ENCODE measurements at regions not wholly inside any gene's neighbourhood (a gene's known extent, or its start where the extent isn't known, plus 50 kb on each side); places are given as distances from the start of the nearest gene placed in this dataset.

GRCh38 chr5:133681896-133682295 is 69.6 kb upstream of the FSTL4 start:
- no peaks in the 10 kb centered on the region for H3K4me1 ChIP-seq
- TF ChIP-seq POLR2A (IDR thresholded peaks at IDR 0.05) (no peak), EP300 (IDR thresholded peaks at IDR 0.05) (no peak), CTCF (IDR thresholded peaks at IDR 0.05) (no peak)
- H3K36me3 ChIP-seq: no peaks in the 10 kb centered on the region
- H3K4me3 ChIP-seq: no peak overlapping the region
- H3K27me3 ChIP-seq: no peaks in the 10 kb centered on the region
- 73 to 81% methylated on average over 2 of the region's 2 CpGs for WGBS, 2 donors
- no peaks in the 10 kb centered on the region for H3K9me3 ChIP-seq
- H3K27ac ChIP-seq: no peak overlapping the region
- DNase-seq (ENCODE audit: low spot score in 2 of 2): no peak

- Histone ChIP-seq H3K4me3 (no peak overlapping the region), H3K27me3 (no peaks in the 10 kb centered on the region), H3K9me3 (no peaks in the 10 kb centered on the region), H3K4me1 (no peaks in the 10 kb centered on the region), H3K27ac (no peak overlapping the region), H3K36me3 (no peaks in the 10 kb centered on the region)
- TF ChIP-seq EP300 (IDR thresholded peaks at IDR 0.05) (no peak), POLR2A (IDR thresholded peaks at IDR 0.05) (no peak), CTCF (IDR thresholded peaks at IDR 0.05) (no peak)
- no peak for DNase-seq (ENCODE audit: low spot score in 2 of 2)
- 63 to 72% methylated on average over 10 to 12 of the region's 12 CpGs for WGBS, 2 donors
Observed at GRCh38 chr5:133680830-133681565, 68.7 kb upstream of the FSTL4 start.

GRCh38 chr5:133679534-133679933 is 67.2 kb upstream of the FSTL4 start:
- WGBS, 2 donors: 80% methylated on average over 1 of the region's 1 CpG; no CpG with 5 or more reads in 1 of the 2 donors

GRCh38 chr5:133675376-133676154 is 63.2 kb upstream of the FSTL4 start:
- no peaks in the 10 kb centered on the region for H3K36me3 ChIP-seq
- TF ChIP-seq EP300 (IDR thresholded peaks at IDR 0.05) (no peak), CTCF (IDR thresholded peaks at IDR 0.05) (no peak), POLR2A (IDR thresholded peaks at IDR 0.05) (no peak)
- H3K27me3 ChIP-seq: no peaks in the 10 kb centered on the region
- peaks cover 0 to 6% (median 0%) of the 10 kb centered on the region in 4 donors for H3K9me3 ChIP-seq
- 76 to 78% methylated on average over 11 to 13 of the region's 13 CpGs for WGBS, 2 donors
- no peak overlapping the region for H3K4me3 ChIP-seq
- no peak overlapping the region for H3K27ac ChIP-seq
- DNase-seq (ENCODE audit: low spot score in 2 of 2): no peak
- no peaks in the 10 kb centered on the region for H3K4me1 ChIP-seq

More at GRCh38 chr5:133679534-133679933, 67.2 kb upstream of the FSTL4 start:
- H3K4me1 ChIP-seq: no peaks in the 10 kb centered on the region
- H3K36me3 ChIP-seq: no peaks in the 10 kb centered on the region
- no peak for TF ChIP-seq EP300 (IDR thresholded peaks at IDR 0.05)
- no peak for DNase-seq (ENCODE audit: low spot score in 2 of 2)
- H3K27ac ChIP-seq: no peak overlapping the region
- H3K4me3 ChIP-seq: no peak overlapping the region
- no peaks in the 10 kb centered on the region for H3K9me3 ChIP-seq
- H3K27me3 ChIP-seq: no peaks in the 10 kb centered on the region

GRCh38 chr5:133670336-133670735 is 58.0 kb upstream of the FSTL4 start:
- DNase-seq (ENCODE audit: low spot score in 2 of 2): no peak
- Histone ChIP-seq H3K27me3 (no peaks in the 10 kb centered on the region), H3K36me3 (no peaks in the 10 kb centered on the region), H3K27ac (no peak overlapping the region), H3K9me3 (peaks cover 0 to 11% (median 0%) of the 10 kb centered on the region in 4 donors), H3K4me3 (no peak overlapping the region), H3K4me1 (no peaks in the 10 kb centered on the region)
- 78 to 93% methylated on average over 2 of the region's 2 CpGs for WGBS, 2 donors
- TF ChIP-seq EP300 (IDR thresholded peaks at IDR 0.05) (no peak), POLR2A (IDR thresholded peaks at IDR 0.05) (no peak), CTCF (IDR thresholded peaks at IDR 0.05) (no peak)

Measured in tibial nerve (tissue), 4 donors.